Progenitor cell of endocrine pancreas (in vitro differentiated cells): ENCODE measurements at regions not wholly inside any gene's neighbourhood (a gene's known extent, or its start where the extent isn't known, plus 50 kb on each side); places are given as distances from the start of the nearest gene placed in this dataset.
"Not testable (repeated sequence)": the region's sequence is repeated elsewhere in the genome, so short reads cannot be mapped to it uniquely, and the experiment has no call there.

Source experiments
- DNase-seq: peaks from one replicate; pipeline ENCODE4 v3.0.0; 2021; ENCODE audit warnings: low spot score; ENCODE audit not compliant: unreplicated experiment
- H3K27ac Mint-ChIP-seq: 2 replicates; pipeline ENCODE4 v1.8.0; 2021; ENCODE audit warnings: mild to moderate bottlenecking, moderate library complexity, mixed read lengths
- H3K27me3 Mint-ChIP-seq: 2 replicates; pipeline ENCODE4 v1.8.0; 2021; ENCODE audit warnings: mixed read lengths
- H3K36me3 Mint-ChIP-seq: 2 replicates; pipeline ENCODE4 v1.8.0; 2022; ENCODE audit warnings: mixed read lengths; ENCODE audit not compliant: insufficient read depth
- H3K4me1 Mint-ChIP-seq: 2 replicates; pipeline ENCODE4 v1.8.0; 2021; ENCODE audit warnings: low read depth, mixed read lengths
- H3K4me3 Mint-ChIP-seq: 2 replicates; pipeline ENCODE4 v1.8.0; 2021; ENCODE audit warnings: low read depth, mild to moderate bottlenecking, moderate library complexity, mixed read lengths
- H3K9me3 Mint-ChIP-seq: 2 replicates; pipeline ENCODE4 v1.8.0; 2021; ENCODE audit warnings: low read depth, mixed read lengths
- CTCF ChIP-seq: fragments of 200-600 bp; sonication (generic); IDR thresholded peaks from one replicate; pipeline ENCODE4 v1.5.0; 2021; ENCODE audit warnings: antibody characterized with exemption, mild to moderate bottlenecking; ENCODE audit not compliant: unreplicated experiment

- H3K36me3 Mint-ChIP-seq: no peaks in the 10 kb centered on the region
- no peaks in the 10 kb centered on the region for H3K27me3 Mint-ChIP-seq
- no peak for DNase-seq
- H3K27ac Mint-ChIP-seq: no peak overlapping the region
- TF ChIP-seq CTCF: no peak
- no peaks in the 10 kb centered on the region for H3K9me3 Mint-ChIP-seq
- no peak overlapping the region for H3K4me3 Mint-ChIP-seq
- peaks cover 7% of the 10 kb centered on the region for H3K4me1 Mint-ChIP-seq
Observed at GRCh38 chr2:81396417-81397019, 1092.0 kb upstream of the LRRTM1 start.

GRCh38 chr2:81395746-81396145 lies 1091.2 kb upstream of the LRRTM1 start:
- H3K27me3 Mint-ChIP-seq: no peaks in the 10 kb centered on the region
- no peaks in the 10 kb centered on the region for H3K9me3 Mint-ChIP-seq
- no peak overlapping the region for H3K27ac Mint-ChIP-seq
- no peak for DNase-seq
- no peak for TF ChIP-seq CTCF
- H3K4me3 Mint-ChIP-seq: no peak overlapping the region
- H3K4me1 Mint-ChIP-seq: peaks cover 7% of the 10 kb centered on the region
- H3K36me3 Mint-ChIP-seq: no peaks in the 10 kb centered on the region

- H3K27me3 Mint-ChIP-seq: no peaks in the 10 kb centered on the region
- H3K4me1 Mint-ChIP-seq: peaks cover 2% of the 10 kb centered on the region
- peaks cover 15% of the 10 kb centered on the region for H3K9me3 Mint-ChIP-seq
- TF ChIP-seq CTCF: no peak
- H3K27ac Mint-ChIP-seq: no peak overlapping the region
- H3K4me3 Mint-ChIP-seq: no peak overlapping the region
- H3K36me3 Mint-ChIP-seq: no peaks in the 10 kb centered on the region
- no peak for DNase-seq
Observed at GRCh38 chr2:81389203-81389602, 1084.7 kb upstream of the LRRTM1 start.

- no peak overlapping the region for H3K27ac Mint-ChIP-seq
Observed at GRCh38 chr2:81363800-81364199, 1059.2 kb upstream of the LRRTM1 start.

GRCh38 chr2:81362468-81362867 lies 1057.9 kb upstream of the LRRTM1 start:
- not testable (repeated sequence) for H3K27me3 Mint-ChIP-seq, H3K4me1 Mint-ChIP-seq, H3K27ac Mint-ChIP-seq, DNase-seq, H3K36me3 Mint-ChIP-seq, H3K4me3 Mint-ChIP-seq
- peaks cover 22% of the 10 kb centered on the region for H3K9me3 Mint-ChIP-seq

More at GRCh38 chr2:81363800-81364199, 1059.2 kb upstream of the LRRTM1 start:
- TF ChIP-seq CTCF: no peak
- H3K4me1 Mint-ChIP-seq: no peaks in the 10 kb centered on the region
- peaks cover 2% of the 10 kb centered on the region for H3K36me3 Mint-ChIP-seq
- peaks cover 18% of the 10 kb centered on the region for H3K9me3 Mint-ChIP-seq
- no peak overlapping the region for H3K4me3 Mint-ChIP-seq
- DNase-seq: no peak
- H3K27me3 Mint-ChIP-seq: no peaks in the 10 kb centered on the region

- Mint-ChIP-seq H3K4me1 (peaks cover 12% of the 10 kb centered on the region), H3K4me3 (no peak overlapping the region), H3K36me3 (peaks cover 1% of the 10 kb centered on the region), H3K27ac (no peak overlapping the region), H3K9me3 (peaks cover 13% of the 10 kb centered on the region), H3K27me3 (no peaks in the 10 kb centered on the region)
- DNase-seq: no peak
- no peak for TF ChIP-seq CTCF
Observed at GRCh38 chr2:81355436-81355835, 1050.9 kb upstream of the LRRTM1 start.
